ENCODE measurements at regions not wholly inside any gene's neighbourhood (a gene's known extent, or its start where the extent isn't known, plus 50 kb on each side); places are given as distances from the start of the nearest gene placed in this dataset.

DNA sequence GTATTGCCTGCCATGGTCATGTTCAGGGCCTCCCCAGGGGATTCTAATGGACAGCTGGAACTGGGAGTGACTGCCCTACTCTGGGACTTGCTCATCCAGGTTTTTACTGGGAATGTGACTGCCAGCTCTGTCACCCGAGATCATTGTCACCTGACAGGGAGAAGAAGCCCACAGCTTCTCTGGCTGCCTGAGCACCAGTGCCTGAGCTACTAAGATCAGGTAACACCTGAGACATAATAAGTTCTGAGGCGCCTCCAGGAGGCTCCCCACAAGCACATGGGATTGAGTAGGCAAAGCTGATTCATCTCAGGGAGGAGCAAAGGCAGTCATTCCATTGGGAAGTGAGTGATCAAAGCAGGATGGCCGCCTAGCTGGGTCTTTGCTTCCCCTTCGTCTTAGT is 84.2 kb upstream of the GALNT18 start:
- in situ Hi-C loops (cut with HindIII; ENCODE audit: low pct_unique_long_range_greater_than_20kb, low sequenced_read_pairs) (no loop called here), intact Hi-C loops (cut with micrococcal nuclease; ENCODE audit: unreplicated experiment) (no loop called here)
- Histone ChIP-seq H3K4me1 (ENCODE audit: control insufficient read depth, insufficient read depth, low read length) (no peaks in the 10 kb centered on the region), H3K27me3 (ENCODE audit: control insufficient read depth, insufficient read depth, low read length) (peaks cover 8% of the 10 kb centered on the region), H3K4me3 (ENCODE audit: low read depth in 2 of 2, low read length in 2 of 2) (no peak overlapping the region), H3K9me3 (ENCODE audit: control insufficient read depth, insufficient read depth, low read depth, low read length) (no peaks in the 10 kb centered on the region), H3K36me3 (ENCODE audit: control insufficient read depth, insufficient read depth, low read length) (no peaks in the 10 kb centered on the region), H3K27ac (ENCODE audit: low read length) (no peak overlapping the region)
- ATAC-seq (no peak), DNase-seq (ENCODE audit: low read depth, low spot score) (no peak)
- ChIA-PET POLR2A (no interaction called here), CTCF (no interaction called here)
- TF ChIP-seq TCF7L2 (IDR thresholded peaks at IDR 0.05; ENCODE audit: low read depth, low read length), result no peak
- TF ChIP-seq, protein P1, sequence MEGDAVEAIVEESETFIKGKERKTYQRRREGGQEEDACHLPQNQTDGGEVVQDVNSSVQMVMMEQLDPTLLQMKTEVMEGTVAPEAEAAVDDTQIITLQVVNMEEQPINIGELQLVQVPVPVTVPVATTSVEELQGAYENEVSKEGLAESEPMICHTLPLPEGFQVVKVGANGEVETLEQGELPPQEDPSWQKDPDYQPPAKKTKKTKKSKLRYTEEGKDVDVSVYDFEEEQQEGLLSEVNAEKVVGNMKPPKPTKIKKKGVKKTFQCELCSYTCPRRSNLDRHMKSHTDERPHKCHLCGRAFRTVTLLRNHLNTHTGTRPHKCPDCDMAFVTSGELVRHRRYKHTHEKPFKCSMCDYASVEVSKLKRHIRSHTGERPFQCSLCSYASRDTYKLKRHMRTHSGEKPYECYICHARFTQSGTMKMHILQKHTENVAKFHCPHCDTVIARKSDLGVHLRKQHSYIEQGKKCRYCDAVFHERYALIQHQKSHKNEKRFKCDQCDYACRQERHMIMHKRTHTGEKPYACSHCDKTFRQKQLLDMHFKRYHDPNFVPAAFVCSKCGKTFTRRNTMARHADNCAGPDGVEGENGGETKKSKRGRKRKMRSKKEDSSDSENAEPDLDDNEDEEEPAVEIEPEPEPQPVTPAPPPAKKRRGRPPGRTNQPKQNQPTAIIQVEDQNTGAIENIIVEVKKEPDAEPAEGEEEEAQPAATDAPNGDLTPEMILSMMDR (IDR thresholded peaks at IDR 0.05), result no peak
- no peak for TF ChIP-seq SIN3A (IDR thresholded peaks at IDR 0.05; ENCODE audit: borderline replicate concordance, insufficient read depth, low read depth, low read length)
- TF ChIP-seq POLR2AphosphoS5 (IDR thresholded peaks at IDR 0.05; ENCODE audit: low read depth, low read length), result no peak
- TF ChIP-seq REST (IDR thresholded peaks at IDR 0.05; ENCODE audit: insufficient read depth in 1 of 2, low read depth in 2 of 2, low read length in 1 of 2), result no peak
- no TSS peak for BruUV-seq (replicated peaks)

DNA sequence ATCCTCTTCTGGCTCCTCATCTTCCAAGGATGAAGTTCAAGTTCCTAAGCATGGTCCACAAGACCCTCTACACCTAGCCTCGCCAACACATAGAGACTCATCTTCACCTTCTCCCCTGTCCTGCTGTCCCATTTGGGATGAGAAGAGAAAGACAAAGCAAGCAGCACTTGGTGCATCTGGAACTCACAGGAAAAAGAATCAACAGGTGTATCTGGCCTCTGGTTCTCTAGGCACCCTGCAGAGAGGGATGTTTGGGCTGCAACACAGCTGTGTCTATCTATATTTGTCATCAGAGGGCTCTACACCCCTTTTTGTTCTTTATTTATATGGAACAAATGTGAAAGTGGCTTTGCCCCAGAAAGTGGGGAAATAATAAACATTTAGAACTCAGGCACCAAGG is 82.1 kb upstream of the GALNT18 start:
- Histone ChIP-seq H3K9me3 (ENCODE audit: control insufficient read depth, insufficient read depth, low read depth, low read length) (no peaks in the 10 kb centered on the region), H3K4me3 (ENCODE audit: low read depth in 2 of 2, low read length in 2 of 2) (no peak overlapping the region), H3K27ac (ENCODE audit: low read length) (no peak overlapping the region), H3K4me1 (ENCODE audit: control insufficient read depth, insufficient read depth, low read length) (no peaks in the 10 kb centered on the region), H3K36me3 (ENCODE audit: control insufficient read depth, insufficient read depth, low read length) (no peaks in the 10 kb centered on the region), H3K27me3 (ENCODE audit: control insufficient read depth, insufficient read depth, low read length) (peaks cover 3% of the 10 kb centered on the region)
- CTCF ChIA-PET, result no interaction called here
- intact Hi-C loops (cut with micrococcal nuclease; ENCODE audit: unreplicated experiment) (no loop called here), in situ Hi-C loops (cut with HindIII; ENCODE audit: low pct_unique_long_range_greater_than_20kb, low sequenced_read_pairs) (no loop called here)
- BruUV-seq (replicated peaks), result no TSS peak
- ATAC-seq (no peak), DNase-seq (ENCODE audit: low read depth, low spot score) (no peak)
- no peak for TF ChIP-seq REST (IDR thresholded peaks at IDR 0.05; ENCODE audit: insufficient read depth in 1 of 2, low read depth in 2 of 2, low read length in 1 of 2)
- no peak for TF ChIP-seq SIN3A (IDR thresholded peaks at IDR 0.05; ENCODE audit: borderline replicate concordance, insufficient read depth, low read depth, low read length)
- TF ChIP-seq, protein P1 (IDR thresholded peaks at IDR 0.05), result no peak
- POLR2A ChIA-PET, result no interaction called here
